Suprapubic skin (tissue), 4 donors: ENCODE measurements at regions not wholly inside any gene's neighbourhood (a gene's known extent, or its start where the extent isn't known, plus 50 kb on each side); places are given as distances from the start of the nearest gene placed in this dataset.

Experiments used
- CTCF ChIP-seq, 2 donors: fragments of 200-600 bp in 1 of 2; fragments of 450-650 bp in 1 of 2; sonication (generic) in 1 of 2; IDR thresholded peaks; one replicate each; pipeline ENCODE4 v1.5.1; 2016 to 2019; ENCODE audit warnings: antibody characterized with exemption in 2 of 2, mild to moderate bottlenecking in 1 of 2, moderate library complexity in 1 of 2
- EP300 ChIP-seq: sonication (generic); formaldehyde crosslinking; IDR thresholded peaks from one replicate; pipeline ENCODE4 v1.6.1; 2017; ENCODE audit warnings: antibody characterized with exemption
- POLR2A ChIP-seq, 2 donors: fragments of 450-650 bp; IDR thresholded peaks; one replicate each; pipeline ENCODE4 v1.6.1; 2017; ENCODE audit warnings: antibody characterized with exemption in 2 of 2, mild to moderate bottlenecking in 2 of 2, moderate library complexity in 2 of 2
- POLR2AphosphoS5 ChIP-seq, 3 donors: sonication (generic); formaldehyde crosslinking; IDR thresholded peaks; one replicate each; pipeline ENCODE4 v1.6.1; 2017; ENCODE audit warnings: antibody characterized with exemption in 3 of 3

- no peak for TF ChIP-seq POLR2A (IDR thresholded peaks at IDR 0.05)
- TF ChIP-seq CTCF (IDR thresholded peaks at IDR 0.05): no peak
- TF ChIP-seq POLR2AphosphoS5 (IDR thresholded peaks at IDR 0.05): no peak
- no peak for TF ChIP-seq EP300
These were observed 592.1 kb downstream of the PRELID2 start for GRCh38 chr5:145243016-145243415.
